ENCODE measurements at regions not wholly inside any gene's neighbourhood (a gene's known extent, or its start where the extent isn't known, plus 50 kb on each side); places are given as distances from the start of the nearest gene placed in this dataset.

- no peak for TF ChIP-seq CTCF (IDR thresholded peaks at IDR 0.05)
- peak in 2 of 3 donors; percentile 50 to 52 for TF ChIP-seq POLR2A (IDR thresholded peaks at IDR 0.05)
These were observed 76.4 kb upstream of the PPARA start for GRCh38 chr22:46073683-46074504.
